Left lung (tissue), 4 donors: ENCODE measurements at regions not wholly inside any gene's neighbourhood (a gene's known extent, or its start where the extent isn't known, plus 50 kb on each side); places are given as distances from the start of the nearest gene placed in this dataset.
A peak's percentile ranks its signal among the peaks of the same experiment; 100 is the strongest.

Experiments used
- ATAC-seq: fragments of 200-7000 bp; cut with Tn5 transposase; one replicate; pipeline ENCODE4 v1.9.1; 2020; ENCODE audit warnings: moderate library complexity
- DNase-seq, 4 donors: peaks; one replicate each; pipeline ENCODE4 v3.0.0-alpha.2; 2013 to 2020
- H3K27ac ChIP-seq, 2 donors: fragments of 200-600 bp; sonication (generic) in 1 of 2; one replicate each; pipeline versions ENCODE4 v1.5.0 to v1.8.0; 2020 to 2021
- H3K27me3 ChIP-seq, 2 donors: fragments of 200-600 bp; sonication (generic) in 1 of 2; one replicate each; pipeline versions ENCODE4 v1.5.0 to v1.8.0; 2020 to 2021
- H3K36me3 ChIP-seq, 2 donors: fragments of 200-600 bp; sonication (generic) in 1 of 2; one replicate each; pipeline versions ENCODE4 v1.5.0 to v1.8.0; 2020 to 2021
- H3K4me1 ChIP-seq, 2 donors: fragments of 200-600 bp; one replicate each; pipeline ENCODE4 v1.8.0; 2021
- H3K4me3 ChIP-seq, 2 donors: fragments of 200-600 bp; sonication (generic) in 1 of 2; one replicate each; pipeline versions ENCODE4 v1.5.0 to v1.8.0; 2020 to 2021; ENCODE audit warnings: mild to moderate bottlenecking in 1 of 2
- H3K9me3 ChIP-seq, 2 donors: fragments of 200-600 bp; sonication (generic) in 1 of 2; one replicate each; pipeline versions ENCODE4 v1.5.0 to v1.8.0; 2020 to 2021
- CTCF ChIP-seq, 2 donors: fragments of 200-600 bp; sonication (generic) in 1 of 2; IDR thresholded peaks; one replicate each; pipeline versions ENCODE4 v1.5.0 to v1.8.0; 2021; ENCODE audit warnings: antibody characterized with exemption in 2 of 2
- intact Hi-C, 2 donors: fragments of 100-400 bp; cut with DNase I; formaldehyde crosslinking; loops; one replicate each; pipeline versions ENCODE4 v1.11.2 to v1.14.2; 2022
- donor health status: DM: no; HTN: yes; CAD: no.
- donor health status: DM: no; HTN: no; CAD: no.

- Histone ChIP-seq H3K4me3 (no peak overlapping the region), H3K36me3 (no peaks in the 10 kb centered on the region), H3K27me3 (no peaks in the 10 kb centered on the region), H3K4me1 (no peaks in the 10 kb centered on the region), H3K9me3 (no peaks in the 10 kb centered on the region), H3K27ac (no peak overlapping the region)
- DNase-seq: no peak
- TF ChIP-seq CTCF (IDR thresholded peaks at IDR 0.05): no peak
- intact Hi-C loops: no loop called here
- no peak for ATAC-seq
Observed at GRCh38 chr1:239963856-239964255, 127.8 kb upstream of the FMN2 start.

GRCh38 chr1:239976130-239976968 is 115.3 kb upstream of the FMN2 start:
- no peak overlapping the region for H3K4me3 ChIP-seq
- H3K9me3 ChIP-seq: peaks cover 0 to 16% of the 10 kb centered on the region in 2 donors
- intact Hi-C loops: no loop called here
- no peak overlapping the region for H3K27ac ChIP-seq
- ATAC-seq: peak; percentile 85
- no peaks in the 10 kb centered on the region for H3K4me1 ChIP-seq
- peak; percentile 95 to 96 for TF ChIP-seq CTCF (IDR thresholded peaks at IDR 0.05)
- DNase-seq: peak in 1 of 4 donors; percentile 64
- no peaks in the 10 kb centered on the region for H3K27me3 ChIP-seq
- H3K36me3 ChIP-seq: no peaks in the 10 kb centered on the region

GRCh38 chr1:239977416-239977815 is 114.3 kb upstream of the FMN2 start:
- Histone ChIP-seq H3K9me3 (peaks cover 0 to 16% of the 10 kb centered on the region in 2 donors), H3K36me3 (no peaks in the 10 kb centered on the region), H3K27ac (no peak overlapping the region), H3K27me3 (no peaks in the 10 kb centered on the region), H3K4me1 (no peaks in the 10 kb centered on the region), H3K4me3 (no peak overlapping the region)
- TF ChIP-seq CTCF (IDR thresholded peaks at IDR 0.05): no peak
- no peak for ATAC-seq
- no peak for DNase-seq
- intact Hi-C loops: no loop called here

- Histone ChIP-seq H3K27ac (no peak overlapping the region), H3K36me3 (no peaks in the 10 kb centered on the region), H3K4me3 (no peak overlapping the region), H3K9me3 (peaks cover 0 to 16% of the 10 kb centered on the region in 2 donors), H3K4me1 (no peaks in the 10 kb centered on the region), H3K27me3 (peaks cover 0 to 5% of the 10 kb centered on the region in 2 donors)
- no peak for TF ChIP-seq CTCF (IDR thresholded peaks at IDR 0.05)
- intact Hi-C loops: no loop called here
- DNase-seq (no peak), ATAC-seq (no peak)
Observed at GRCh38 chr1:239979456-239979855, 112.2 kb upstream of the FMN2 start.

GRCh38 chr1:239982762-239983161 is 108.9 kb upstream of the FMN2 start:
- H3K27me3 ChIP-seq: peaks cover 0 to 5% of the 10 kb centered on the region in 2 donors
- ATAC-seq (no peak), DNase-seq (no peak)
- no peak overlapping the region for H3K27ac ChIP-seq
- H3K4me3 ChIP-seq: no peak overlapping the region
- no peaks in the 10 kb centered on the region for H3K36me3 ChIP-seq
- intact Hi-C loops: no loop called here
- no peak for TF ChIP-seq CTCF (IDR thresholded peaks at IDR 0.05)
- H3K4me1 ChIP-seq: no peaks in the 10 kb centered on the region
- H3K9me3 ChIP-seq: peaks cover 0 to 31% of the 10 kb centered on the region in 2 donors
